Hematopoietic multipotent progenitor cell treated with erythropoietin and hydrocortisone succinate and interleukin-3 and kit ligand, for 6 days (in vitro differentiated cells): ENCODE measurements at regions not wholly inside any gene's neighbourhood (a gene's known extent, or its start where the extent isn't known, plus 50 kb on each side); places are given as distances from the start of the nearest gene placed in this dataset.

Experiments used
- DNase-seq: peaks from one replicate; pipeline ENCODE4 v3.0.0-alpha.2; 2015

DNA sequence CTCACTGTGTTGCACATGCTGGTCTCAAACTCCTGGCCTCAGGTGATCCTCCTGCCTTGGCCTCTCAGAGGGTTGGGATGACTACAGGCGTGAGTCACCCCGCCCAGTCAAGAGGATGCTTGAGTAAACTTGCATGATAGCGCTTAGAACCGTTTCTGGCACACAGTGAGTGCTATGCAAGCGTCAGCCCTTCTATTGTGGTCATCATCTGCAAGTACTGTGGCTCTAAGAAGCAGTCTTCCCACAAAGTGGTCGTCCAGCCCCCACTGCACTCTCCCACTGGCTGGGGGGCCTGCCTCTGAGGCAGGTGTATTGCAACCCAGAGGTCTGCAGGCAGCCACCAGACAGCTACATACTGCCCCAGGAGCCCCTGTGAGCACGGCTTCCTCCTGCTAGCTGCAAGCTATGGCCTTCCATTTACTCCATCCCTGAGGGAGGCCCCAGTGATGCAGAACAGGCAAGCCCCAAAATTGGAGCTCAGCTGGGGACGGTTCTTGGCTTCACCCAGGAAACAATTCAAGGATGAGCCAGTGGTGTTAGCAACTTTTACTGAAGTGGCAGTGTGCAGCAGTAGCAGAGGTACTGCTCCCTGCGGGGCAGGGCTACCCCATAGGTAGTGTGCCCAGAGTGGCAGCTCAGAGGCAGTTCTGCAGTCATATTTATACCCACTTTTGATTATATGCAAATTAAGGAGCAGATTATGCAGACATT, 95.4 kb downstream of the LSM3 start:
- DNase-seq, result no peak

GRCh38 chr3:14274612-14274936, 96.0 kb downstream of the LSM3 start:
- no peak for DNase-seq

DNA sequence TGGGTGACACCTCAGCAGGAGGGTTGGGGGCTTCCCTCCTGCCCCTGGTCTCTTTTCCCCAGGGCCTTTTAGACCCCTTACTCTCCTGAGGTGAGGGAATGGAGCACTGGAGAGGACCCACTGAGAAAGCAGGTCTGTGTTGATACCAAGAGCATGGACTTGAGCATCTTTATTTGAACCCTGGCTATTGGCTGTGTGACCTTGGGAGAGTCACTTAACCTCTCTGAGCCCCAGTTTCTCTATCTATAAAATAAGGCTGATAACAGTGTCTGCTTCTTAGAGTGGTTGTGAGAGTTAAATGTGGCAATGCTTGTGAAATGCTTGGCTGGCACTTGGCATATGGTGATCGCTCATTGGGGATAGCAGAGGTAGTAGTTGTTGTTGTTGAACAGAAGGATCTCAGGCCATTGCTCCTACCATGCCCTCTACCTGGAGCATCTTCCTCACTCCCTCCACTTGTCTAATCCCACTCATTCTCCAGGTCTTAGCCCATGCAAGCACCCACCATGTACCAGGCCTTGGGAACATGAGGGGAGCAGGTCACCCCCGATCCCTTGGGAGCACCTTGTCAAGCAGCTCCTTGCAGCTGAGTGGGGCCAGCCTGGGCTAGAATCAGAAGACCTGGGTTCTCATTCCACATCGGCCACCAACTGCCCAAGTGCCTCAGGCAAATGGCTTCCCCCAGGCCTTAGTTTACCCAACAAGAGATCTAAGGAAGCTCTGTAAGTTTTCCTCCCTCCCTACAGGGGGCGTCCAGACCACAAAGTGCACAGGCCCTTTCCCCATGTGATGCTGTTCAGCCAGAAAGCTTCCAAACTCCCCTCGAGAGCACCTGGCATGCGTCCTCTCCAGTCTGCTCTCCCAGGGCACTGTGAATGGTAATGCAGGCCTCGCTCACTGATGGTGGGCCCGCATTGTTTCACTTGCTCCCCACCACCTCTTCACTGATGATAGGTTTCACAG, 96.7 kb downstream of the LSM3 start:
- peak; percentile 54 for DNase-seq

- no peak for DNase-seq
These were observed 97.6 kb downstream of the LSM3 start for GRCh38 chr3:14275962-14276909.

GRCh38 chr3:14277557-14277956, 98.9 kb downstream of the LSM3 start:
- DNase-seq, result no peak

DNA sequence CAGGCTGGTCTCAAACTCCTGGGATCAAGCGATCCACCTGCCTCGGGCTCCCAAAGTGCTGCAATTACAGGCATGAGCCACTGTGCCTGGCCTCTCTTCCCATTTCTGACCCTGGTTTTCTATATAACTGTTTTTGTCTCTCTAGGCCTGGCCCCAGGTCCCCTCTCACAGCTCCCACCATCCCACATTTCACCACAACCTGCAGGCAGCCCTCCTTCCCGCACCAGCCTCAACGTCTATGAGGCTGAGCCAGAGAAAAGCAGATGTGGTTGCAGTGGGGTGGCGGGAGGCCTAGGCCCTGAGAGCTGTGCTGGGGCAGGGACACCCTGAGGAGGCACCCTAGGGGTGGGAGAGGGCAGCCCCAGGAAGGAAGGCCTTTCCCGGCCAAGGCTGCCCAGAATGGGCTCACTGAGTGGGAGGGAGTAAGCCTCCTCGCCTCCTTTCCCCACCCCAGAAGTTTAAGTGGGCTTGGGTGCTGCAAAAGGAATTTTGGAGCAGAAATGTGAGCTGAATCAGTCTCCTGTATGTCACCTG, 99.7 kb downstream of the LSM3 start:
- peak; percentile 20 for DNase-seq

DNA sequence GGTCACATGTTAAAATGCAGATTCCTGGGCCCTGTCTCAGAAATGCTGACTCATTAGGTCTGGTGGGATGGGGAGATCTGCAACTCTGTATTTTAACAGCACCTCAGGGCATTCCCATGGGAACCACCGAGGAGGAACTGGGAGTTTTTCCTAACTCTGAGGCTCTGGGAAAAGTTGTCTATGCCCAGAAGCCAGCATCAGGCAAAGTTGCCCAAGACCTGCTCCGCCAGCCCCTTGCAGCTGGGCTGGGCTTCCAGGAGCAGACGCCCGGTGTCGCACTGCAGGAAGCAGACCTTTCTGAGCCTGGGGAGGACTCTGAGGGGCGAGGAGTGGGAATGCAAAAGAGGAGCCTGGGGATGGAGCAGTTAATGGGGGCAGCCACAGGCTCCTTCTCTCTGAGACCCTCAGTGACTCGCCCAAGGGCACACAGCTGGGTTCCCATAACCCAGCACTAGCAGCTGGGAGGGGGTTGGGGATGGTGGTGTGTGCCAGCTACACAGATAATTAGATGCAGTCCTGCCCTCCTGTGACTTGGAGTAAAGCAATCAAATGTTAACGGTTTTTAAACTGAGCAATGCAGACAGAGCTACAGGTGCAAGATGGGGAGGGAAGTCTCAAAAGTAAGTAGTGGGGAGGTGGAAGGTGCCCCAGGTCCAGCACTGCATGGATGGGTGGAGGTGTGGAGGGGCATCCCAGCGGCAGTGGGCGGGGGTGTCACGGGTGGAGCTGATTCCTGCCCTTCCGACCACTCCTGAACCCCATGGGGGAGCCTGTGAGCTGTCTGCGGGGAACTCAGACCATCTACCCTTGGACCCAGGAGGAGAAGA, 100.4 kb downstream of the LSM3 start:
- DNase-seq, result no peak

- DNase-seq, result no peak
These were observed 101.0 kb downstream of the LSM3 start for GRCh38 chr3:14279626-14280061.

DNA sequence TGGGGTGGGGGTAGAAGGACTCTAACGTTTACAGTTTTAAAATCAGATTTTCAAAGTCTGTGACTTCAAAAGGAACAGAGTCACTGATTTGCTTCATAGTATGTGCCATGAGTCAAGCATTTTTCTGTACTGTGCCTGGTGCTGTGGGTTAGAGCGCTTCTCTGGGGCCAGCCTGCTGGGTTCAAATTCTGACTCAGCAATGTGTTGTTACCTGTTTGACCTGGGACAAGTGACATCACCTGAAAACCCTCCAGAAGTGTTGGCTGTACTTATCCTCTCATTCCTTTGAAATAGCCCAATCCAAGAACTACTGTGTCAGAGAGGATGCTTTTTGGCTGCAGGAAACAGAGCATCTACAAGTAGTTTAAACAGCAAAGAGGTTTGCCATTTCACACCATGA, 101.7 kb downstream of the LSM3 start:
- no peak for DNase-seq

- DNase-seq, result no peak
These were observed 102.4 kb downstream of the LSM3 start for GRCh38 chr3:14281053-14281452.

- no peak for DNase-seq
These were observed 103.5 kb downstream of the LSM3 start for GRCh38 chr3:14282001-14282705.

- DNase-seq, result no peak
These were observed 104.1 kb downstream of the LSM3 start for GRCh38 chr3:14282706-14283075.

GRCh38 chr3:14283092-14283812, 104.6 kb downstream of the LSM3 start:
- peak; percentile 9 for DNase-seq

- DNase-seq, result no peak
These were observed 105.3 kb downstream of the LSM3 start for GRCh38 chr3:14283813-14284438.

DNA sequence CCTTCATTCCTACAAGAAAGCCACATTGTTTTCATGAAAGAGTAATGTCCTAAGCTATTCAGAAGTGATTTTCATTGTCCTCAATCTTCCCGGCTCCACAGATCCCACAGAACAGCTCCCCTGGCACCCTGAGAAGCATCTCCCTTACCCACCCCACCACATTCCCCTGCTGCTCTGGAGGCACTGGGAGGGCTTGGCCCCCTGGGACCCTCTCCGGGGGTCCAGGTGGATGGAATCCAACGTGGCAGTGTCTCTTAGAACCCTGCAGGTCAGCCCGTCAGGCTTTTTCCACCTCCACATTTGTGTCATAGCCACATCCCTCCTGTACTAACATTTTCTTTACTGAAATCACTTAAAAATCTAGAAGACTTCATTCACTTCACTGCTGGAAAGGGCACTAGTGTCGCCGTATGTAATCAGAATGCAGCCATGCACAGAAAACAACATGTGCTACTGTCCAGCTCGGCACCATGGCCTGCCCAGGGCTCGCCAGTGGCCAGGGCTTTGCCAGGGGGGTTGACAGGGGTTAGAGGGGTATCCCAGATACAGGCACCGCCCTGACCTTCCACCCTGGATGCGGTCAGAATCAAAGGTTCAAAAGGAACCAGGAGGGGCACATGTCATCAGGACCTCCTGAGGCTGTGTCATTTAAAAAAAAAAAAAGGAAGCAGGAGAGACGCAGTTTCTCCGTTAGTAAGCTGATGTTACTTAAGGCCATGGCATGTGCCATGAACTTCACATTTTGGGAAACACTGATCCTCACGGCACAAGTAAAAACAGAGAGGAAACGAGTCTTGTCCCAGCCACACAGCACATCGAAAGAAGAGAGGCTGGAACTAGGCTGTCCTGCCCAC, 106.3 kb downstream of the LSM3 start:
- DNase-seq, result no peak

- DNase-seq, result no peak
These were observed 106.9 kb downstream of the LSM3 start for GRCh38 chr3:14285548-14285925.

GRCh38 chr3:14286887-14287500, 108.4 kb downstream of the LSM3 start:
- DNase-seq, result no peak

GRCh38 chr3:14288177-14288788, 109.7 kb downstream of the LSM3 start:
- no peak for DNase-seq
